ENCODE measurements at regions not wholly inside any gene's neighbourhood (a gene's known extent, or its start where the extent isn't known, plus 50 kb on each side); places are given as distances from the start of the nearest gene placed in this dataset.

GRCh38 chr6:50976907-50977306 is 158.2 kb downstream of the TFAP2B start:
- no peak for TF ChIP-seq CTCF (IDR thresholded peaks at IDR 0.05; ENCODE audit: low read depth, low read length)
- DNase-seq (ENCODE audit: low read depth in 2 of 2), result no peak

GRCh38 chr6:50977796-50978195 is 159.1 kb downstream of the TFAP2B start:
- DNase-seq (ENCODE audit: low read depth in 2 of 2), result no peak
- no peak for TF ChIP-seq CTCF (IDR thresholded peaks at IDR 0.05; ENCODE audit: low read depth, low read length)
- H3K4me3 ChIP-seq (replicated peaks in 1 of 2; ENCODE audit: low read depth in 2 of 2, low read length in 2 of 2), result no peak overlapping the region

More at GRCh38 chr6:50976907-50977306, 158.2 kb downstream of the TFAP2B start:
- H3K4me3 ChIP-seq (replicated peaks in 1 of 2; ENCODE audit: low read depth in 2 of 2, low read length in 2 of 2), result no peak overlapping the region

GRCh38 chr6:50978380-50979170 is 159.9 kb downstream of the TFAP2B start:
- no peak overlapping the region for H3K4me3 ChIP-seq (replicated peaks in 1 of 2; ENCODE audit: low read depth in 2 of 2, low read length in 2 of 2)
- no peak for TF ChIP-seq CTCF (IDR thresholded peaks at IDR 0.05; ENCODE audit: low read depth, low read length)
- DNase-seq (ENCODE audit: low read depth in 2 of 2), result no peak

GRCh38 chr6:50979171-50979525 is 160.5 kb downstream of the TFAP2B start:
- no peak for TF ChIP-seq CTCF (IDR thresholded peaks at IDR 0.05; ENCODE audit: low read depth, low read length)
- no peak overlapping the region for H3K4me3 ChIP-seq (replicated peaks in 1 of 2; ENCODE audit: low read depth in 2 of 2, low read length in 2 of 2)
- no peak for DNase-seq (ENCODE audit: low read depth in 2 of 2)

GRCh38 chr6:50984135-50984534 is 165.5 kb downstream of the TFAP2B start:
- no peak for TF ChIP-seq CTCF (IDR thresholded peaks at IDR 0.05; ENCODE audit: low read depth, low read length)
- no peak for DNase-seq (ENCODE audit: low read depth in 2 of 2)
- no peak overlapping the region for H3K4me3 ChIP-seq (replicated peaks in 1 of 2; ENCODE audit: low read depth in 2 of 2, low read length in 2 of 2)

- H3K4me3 ChIP-seq (replicated peaks in 1 of 2; ENCODE audit: low read depth in 2 of 2, low read length in 2 of 2), result no peak overlapping the region
- DNase-seq (ENCODE audit: low read depth in 2 of 2), result no peak
- no peak for TF ChIP-seq CTCF (IDR thresholded peaks at IDR 0.05; ENCODE audit: low read depth, low read length)
Measured at GRCh38 chr6:50986319-50986718, 167.6 kb downstream of the TFAP2B start.

- no peak for TF ChIP-seq CTCF (IDR thresholded peaks at IDR 0.05; ENCODE audit: low read depth, low read length)
- DNase-seq (ENCODE audit: low read depth in 2 of 2), result no peak
- no peak overlapping the region for H3K4me3 ChIP-seq (replicated peaks in 1 of 2; ENCODE audit: low read depth in 2 of 2, low read length in 2 of 2)
Measured at GRCh38 chr6:50989123-50989522, 170.5 kb downstream of the TFAP2B start.
